ENCODE measurements at regions not wholly inside any gene's neighbourhood (a gene's known extent, or its start where the extent isn't known, plus 50 kb on each side); places are given as distances from the start of the nearest gene placed in this dataset.

GRCh38 chr4:152157629-152158028, 378.3 kb downstream of the FBXW7 start:
- no peak for TF ChIP-seq ISL1 (CRISPR knock-in tag; IDR thresholded peaks at IDR 0.05)
- no peak for TF ChIP-seq ZNF8 (CRISPR knock-in tag; IDR thresholded peaks at IDR 0.05)
- TF ChIP-seq ZFP30 (CRISPR knock-in tag; IDR thresholded peaks at IDR 0.05): no peak
- TF ChIP-seq ZNF565 (CRISPR knock-in tag; conservative IDR thresholded peaks at IDR 0.05; ENCODE audit: low read depth): no peak
- TF ChIP-seq, protein P1, sequence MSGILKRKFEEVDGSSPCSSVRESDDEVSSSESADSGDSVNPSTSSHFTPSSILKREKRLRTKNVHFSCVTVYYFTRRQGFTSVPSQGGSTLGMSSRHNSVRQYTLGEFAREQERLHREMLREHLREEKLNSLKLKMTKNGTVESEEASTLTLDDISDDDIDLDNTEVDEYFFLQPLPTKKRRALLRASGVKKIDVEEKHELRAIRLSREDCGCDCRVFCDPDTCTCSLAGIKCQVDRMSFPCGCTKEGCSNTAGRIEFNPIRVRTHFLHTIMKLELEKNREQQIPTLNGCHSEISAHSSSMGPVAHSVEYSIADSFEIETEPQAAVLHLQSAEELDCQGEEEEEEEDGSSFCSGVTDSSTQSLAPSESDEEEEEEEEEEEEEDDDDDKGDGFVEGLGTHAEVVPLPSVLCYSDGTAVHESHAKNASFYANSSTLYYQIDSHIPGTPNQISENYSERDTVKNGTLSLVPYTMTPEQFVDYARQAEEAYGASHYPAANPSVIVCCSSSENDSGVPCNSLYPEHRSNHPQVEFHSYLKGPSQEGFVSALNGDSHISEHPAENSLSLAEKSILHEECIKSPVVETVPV (CRISPR knock-in tag; IDR thresholded peaks at IDR 0.05): no peak
- no peak for TF ChIP-seq ZFP3 (CRISPR knock-in tag; IDR thresholded peaks at IDR 0.05)
- TF ChIP-seq RARB (CRISPR knock-in tag; IDR thresholded peaks at IDR 0.05): no peak
- TF ChIP-seq, protein P2, sequence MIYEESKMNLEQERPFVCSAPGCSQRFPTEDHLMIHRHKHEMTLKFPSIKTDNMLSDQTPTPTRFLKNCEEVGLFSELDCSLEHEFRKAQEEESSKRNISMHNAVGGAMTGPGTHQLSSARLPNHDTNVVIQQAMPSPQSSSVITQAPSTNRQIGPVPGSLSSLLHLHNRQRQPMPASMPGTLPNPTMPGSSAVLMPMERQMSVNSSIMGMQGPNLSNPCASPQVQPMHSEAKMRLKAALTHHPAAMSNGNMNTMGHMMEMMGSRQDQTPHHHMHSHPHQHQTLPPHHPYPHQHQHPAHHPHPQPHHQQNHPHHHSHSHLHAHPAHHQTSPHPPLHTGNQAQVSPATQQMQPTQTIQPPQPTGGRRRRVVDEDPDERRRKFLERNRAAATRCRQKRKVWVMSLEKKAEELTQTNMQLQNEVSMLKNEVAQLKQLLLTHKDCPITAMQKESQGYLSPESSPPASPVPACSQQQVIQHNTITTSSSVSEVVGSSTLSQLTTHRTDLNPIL (CRISPR knock-in tag; IDR thresholded peaks at IDR 0.05; ENCODE audit: low read depth): no peak
- TF ChIP-seq ZC3H10 (CRISPR knock-in tag; IDR thresholded peaks at IDR 0.05): no peak
- TF ChIP-seq CSDC2 (CRISPR knock-in tag; IDR thresholded peaks at IDR 0.05): no peak
- TF ChIP-seq OSR1 (CRISPR knock-in tag; IDR thresholded peaks at IDR 0.05): no peak
- no peak for TF ChIP-seq ARNTL (CRISPR knock-in tag; IDR thresholded peaks at IDR 0.05; ENCODE audit: borderline replicate concordance, low read depth)
- no peak for TF ChIP-seq PPARA (CRISPR knock-in tag; IDR thresholded peaks at IDR 0.05; ENCODE audit: borderline replicate concordance)
- TF ChIP-seq BACH2 (CRISPR knock-in tag; IDR thresholded peaks at IDR 0.05; ENCODE audit: borderline replicate concordance): no peak
